ENCODE measurements at regions not wholly inside any gene's neighbourhood (a gene's known extent, or its start where the extent isn't known, plus 50 kb on each side); places are given as distances from the start of the nearest gene placed in this dataset.
"Not testable (repeated sequence)": the region's sequence is repeated elsewhere in the genome, so short reads cannot be mapped to it uniquely, and the experiment has no call there.

DNA sequence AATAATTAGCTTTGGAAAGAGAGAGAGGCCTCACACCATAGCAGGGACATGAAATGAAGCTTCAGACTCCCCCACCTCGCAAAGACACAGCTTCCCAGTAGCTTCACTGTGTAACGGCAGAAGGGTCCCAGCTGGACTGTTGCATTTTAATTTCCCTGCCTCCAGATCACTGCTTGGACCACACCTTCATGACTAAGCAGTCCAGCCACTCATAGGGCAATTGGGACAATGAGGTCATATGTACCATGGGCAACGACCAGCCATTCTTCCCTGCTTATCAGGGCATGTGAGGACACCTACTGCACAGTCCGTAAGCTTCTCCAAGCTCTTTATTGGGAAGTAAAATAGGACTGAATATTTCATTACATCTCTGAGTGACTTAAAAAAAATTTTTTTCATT, 183.0 kb downstream of the MREG start:
- DNase-seq, result peak; percentile 11 to 12

DNA sequence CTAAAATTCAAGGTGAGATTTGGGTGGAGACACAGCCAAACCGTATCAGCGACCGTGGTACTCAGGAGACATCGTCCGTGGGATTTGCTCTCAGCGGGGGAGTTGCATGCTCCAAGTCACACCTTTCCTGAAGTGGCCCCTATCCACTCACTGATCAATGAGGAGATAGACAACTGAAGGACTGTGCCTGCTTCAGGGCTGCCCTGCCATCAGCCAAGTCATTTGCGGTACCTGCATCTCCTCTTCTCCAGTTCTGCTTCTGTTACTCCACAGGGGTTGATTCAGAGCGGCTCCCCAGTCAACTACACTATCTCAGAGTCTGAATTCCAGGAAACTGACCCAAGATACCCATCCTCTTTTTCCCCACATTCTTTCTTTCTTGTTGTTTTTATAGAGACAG, 184.1 kb downstream of the MREG start:
- no peak for DNase-seq

DNA sequence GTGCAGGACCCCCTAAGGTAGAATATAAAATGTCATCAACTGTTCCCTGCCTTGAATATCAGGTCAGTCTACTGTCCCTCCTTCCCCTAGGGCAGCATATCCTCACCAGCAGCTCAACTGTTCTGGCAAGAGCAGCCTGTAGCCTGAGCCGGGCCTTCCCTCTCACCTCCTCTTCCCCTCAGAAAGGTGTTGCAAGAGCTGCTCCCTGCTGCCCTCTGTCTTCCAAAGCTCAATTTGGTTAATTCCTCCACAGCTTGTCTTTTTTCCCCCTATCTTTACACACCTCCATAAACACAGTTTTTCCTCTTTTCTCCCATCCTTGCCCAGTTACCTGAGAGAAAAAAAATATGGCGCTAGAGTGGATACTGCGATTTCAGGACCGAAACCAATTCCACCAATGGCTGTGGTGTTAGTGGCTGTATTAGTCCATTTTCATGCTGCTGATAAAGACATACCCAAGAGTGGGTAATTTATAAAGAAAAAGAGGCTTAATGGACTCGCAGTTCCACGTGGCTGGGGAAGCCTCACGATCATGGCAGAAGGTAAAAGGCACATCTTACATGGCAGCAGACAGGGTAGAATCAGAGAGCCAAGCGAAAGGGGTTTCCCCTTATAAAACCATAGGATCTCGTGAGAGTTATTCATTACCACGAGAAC, 184.7 kb downstream of the MREG start:
- peak; percentile 7 to 70 for DNase-seq

DNA sequence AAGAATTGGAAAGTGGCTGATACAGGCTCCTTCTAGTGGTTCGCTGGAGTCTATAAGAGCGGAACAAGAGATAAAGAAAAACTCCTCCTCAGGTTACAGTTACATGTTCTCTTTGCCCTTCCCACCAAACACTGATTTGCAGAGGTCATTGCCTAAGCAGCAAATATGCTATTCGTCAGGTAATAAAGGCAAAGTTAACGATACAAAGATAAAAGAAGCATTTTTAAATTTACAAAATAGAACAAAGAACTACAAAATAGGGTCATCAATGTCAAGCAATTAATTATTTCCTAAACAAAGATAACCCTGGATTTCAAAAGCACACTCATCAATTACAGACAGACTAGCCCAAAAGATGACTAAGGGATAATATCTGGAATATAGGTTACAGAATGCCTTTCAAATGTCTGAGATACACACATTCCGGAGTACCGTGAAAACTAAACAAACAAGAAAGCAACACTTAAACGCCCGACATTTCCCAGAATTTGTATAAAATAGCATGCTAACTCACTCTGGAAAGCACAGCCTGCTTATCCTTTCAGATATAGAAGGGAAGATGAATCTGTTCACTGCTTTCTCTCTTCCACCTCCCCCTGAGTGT, 186.4 kb downstream of the MREG start:
- no peak for DNase-seq

DNA sequence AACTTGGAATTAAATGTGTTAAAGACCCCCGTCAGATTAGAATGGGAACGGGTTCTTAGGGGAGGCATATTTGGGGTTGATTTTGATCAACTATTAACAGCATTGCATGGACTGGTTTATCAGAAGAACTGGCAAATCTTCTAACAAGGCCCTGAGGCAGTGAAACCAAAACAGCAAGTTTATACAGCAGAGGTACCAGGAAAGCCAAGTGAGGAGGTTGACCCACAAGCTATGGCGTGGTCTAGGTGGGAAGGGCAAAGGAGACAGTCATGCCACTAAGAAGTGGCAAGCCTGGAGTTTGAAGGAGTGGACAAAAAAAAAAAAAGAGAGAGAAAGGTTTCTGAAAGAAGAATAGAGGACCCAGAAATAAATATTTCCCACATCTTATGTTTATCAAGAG, 187.0 kb downstream of the MREG start:
- DNase-seq, result no peak

DNA sequence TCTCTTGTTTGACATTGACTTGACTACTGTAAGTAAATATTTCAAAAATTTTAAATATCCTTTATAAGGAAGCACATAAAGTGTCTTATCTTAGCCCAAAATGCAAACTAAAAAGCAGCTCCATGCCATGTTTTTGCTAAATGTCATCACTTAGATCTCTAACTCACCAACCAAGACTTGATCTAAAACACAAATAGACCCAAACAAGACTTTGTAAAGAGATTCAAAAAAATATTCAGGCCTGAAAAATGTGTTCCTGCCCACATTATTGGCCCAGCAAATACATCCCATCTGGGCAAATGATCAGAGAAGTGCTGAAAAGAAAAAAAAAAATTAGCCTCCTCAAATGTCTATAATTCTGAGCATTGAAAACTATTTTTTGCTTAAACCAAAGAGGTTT, 187.6 kb downstream of the MREG start:
- DNase-seq, result no peak

DNA sequence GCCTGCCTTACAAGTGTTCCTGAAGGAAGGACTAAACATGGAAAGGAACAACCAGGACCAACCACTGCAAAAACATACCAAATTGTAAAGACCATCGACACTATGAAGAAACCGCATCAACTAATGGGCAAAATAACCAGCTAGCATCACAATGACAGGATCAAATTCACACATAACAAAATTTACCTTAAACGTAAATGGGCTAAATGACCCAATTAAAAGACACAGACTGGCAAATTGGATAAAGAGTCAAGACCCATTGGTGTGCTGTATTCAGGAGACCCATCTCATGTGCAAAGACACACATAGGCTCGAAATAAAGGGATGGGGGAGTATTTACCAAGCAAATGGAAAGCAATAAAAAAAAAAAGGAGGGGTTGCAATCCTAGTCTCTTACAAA, 192.1 kb downstream of the MREG start:
- DNase-seq, result not testable (repeated sequence)

DNA sequence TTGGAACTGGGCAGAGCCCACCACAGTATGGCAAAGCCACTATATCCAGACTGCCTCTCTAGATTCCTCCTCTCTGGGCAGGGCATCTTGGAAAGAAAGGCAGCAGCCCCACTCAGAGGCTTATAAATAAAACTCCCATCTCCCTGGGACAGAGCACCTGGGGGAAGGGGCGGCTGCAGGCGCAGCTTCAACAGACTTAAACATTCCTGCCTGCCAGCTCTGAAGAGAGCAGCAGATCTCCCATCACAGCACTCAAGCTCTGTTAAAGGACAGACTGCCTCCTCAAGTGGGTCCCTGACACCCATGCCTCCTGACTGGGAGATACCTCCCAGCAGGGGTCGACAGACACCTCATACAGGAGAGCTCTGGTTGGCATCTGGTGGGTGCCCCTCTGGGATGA, 193.6 kb downstream of the MREG start:
- not testable (repeated sequence) for DNase-seq

DNA sequence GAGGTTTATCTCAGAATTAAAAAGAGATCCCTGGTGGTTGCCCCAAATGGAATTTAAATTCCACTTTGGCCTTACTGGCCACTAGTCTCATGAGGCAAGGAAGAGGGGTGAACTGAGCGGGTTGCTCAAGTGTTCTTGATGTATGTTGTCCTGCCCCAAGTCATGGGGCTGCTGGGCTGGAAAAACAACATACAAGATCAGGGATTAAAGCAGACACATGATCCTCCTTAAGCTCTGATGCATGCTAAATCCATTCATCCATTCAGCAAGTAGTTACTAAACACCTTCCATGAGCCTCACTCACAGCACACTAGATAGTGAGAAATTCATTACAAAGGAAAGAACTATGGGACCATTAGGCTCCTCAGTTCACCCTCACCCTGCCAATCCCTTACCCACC, 196.3 kb downstream of the MREG start:
- DNase-seq, result no peak

DNA sequence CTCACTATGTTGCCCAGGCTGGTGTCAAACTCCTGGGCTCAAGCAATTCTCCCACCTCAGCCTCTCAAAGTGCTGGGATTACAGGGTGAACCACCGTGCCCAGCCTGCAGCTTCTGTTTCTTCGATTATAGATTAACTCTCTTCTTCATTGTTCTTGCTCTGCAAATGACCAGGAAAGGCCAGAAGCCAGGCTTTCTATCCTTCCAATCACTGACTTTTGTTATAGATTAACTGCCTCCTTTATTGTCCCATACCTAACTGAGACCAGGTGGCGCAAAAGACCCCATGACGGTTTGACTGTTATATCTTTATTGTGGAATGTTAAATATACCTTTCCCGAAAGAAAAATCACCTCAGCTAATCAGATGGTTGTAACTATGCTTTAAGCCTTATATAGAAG, 196.9 kb downstream of the MREG start:
- no peak for DNase-seq

DNA sequence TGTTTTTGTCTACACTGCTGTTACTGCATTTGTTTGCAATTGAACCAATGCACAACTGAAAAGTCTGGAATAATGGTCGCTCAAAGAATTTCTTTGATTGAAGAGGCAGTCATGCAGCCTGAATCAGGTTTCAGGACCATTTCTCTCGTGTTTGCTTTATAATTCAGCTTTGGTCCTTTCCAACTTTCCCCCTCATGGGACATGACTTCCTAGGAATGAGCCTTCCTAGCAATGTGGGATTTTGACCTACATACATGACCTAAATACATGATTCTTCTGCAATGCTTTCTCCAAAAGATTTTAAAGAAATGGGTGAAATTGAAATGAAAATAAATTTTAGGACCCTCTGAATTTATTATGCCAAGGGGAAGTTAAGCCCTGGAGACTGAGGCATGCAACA, 197.4 kb downstream of the MREG start:
- no peak for DNase-seq

DNA sequence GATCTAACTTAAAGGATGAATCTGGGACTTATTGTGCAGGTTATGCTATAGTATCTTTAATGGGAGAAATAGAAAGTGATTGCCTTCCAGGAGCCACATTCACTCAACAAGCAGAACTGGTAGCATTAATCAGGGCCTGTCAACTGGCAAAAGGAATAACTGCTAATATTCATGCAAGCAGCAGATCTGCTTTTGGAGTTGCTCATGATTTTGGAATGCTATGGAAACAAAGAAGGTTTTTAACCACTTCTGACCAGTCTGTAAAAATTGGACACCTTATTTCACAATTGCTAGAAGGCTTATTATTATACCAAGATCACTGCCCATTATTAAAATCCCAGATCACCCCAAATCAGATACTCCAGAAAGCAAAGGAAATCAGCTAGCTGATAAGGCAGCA, 200.4 kb downstream of the MREG start:
- no peak for DNase-seq

DNA sequence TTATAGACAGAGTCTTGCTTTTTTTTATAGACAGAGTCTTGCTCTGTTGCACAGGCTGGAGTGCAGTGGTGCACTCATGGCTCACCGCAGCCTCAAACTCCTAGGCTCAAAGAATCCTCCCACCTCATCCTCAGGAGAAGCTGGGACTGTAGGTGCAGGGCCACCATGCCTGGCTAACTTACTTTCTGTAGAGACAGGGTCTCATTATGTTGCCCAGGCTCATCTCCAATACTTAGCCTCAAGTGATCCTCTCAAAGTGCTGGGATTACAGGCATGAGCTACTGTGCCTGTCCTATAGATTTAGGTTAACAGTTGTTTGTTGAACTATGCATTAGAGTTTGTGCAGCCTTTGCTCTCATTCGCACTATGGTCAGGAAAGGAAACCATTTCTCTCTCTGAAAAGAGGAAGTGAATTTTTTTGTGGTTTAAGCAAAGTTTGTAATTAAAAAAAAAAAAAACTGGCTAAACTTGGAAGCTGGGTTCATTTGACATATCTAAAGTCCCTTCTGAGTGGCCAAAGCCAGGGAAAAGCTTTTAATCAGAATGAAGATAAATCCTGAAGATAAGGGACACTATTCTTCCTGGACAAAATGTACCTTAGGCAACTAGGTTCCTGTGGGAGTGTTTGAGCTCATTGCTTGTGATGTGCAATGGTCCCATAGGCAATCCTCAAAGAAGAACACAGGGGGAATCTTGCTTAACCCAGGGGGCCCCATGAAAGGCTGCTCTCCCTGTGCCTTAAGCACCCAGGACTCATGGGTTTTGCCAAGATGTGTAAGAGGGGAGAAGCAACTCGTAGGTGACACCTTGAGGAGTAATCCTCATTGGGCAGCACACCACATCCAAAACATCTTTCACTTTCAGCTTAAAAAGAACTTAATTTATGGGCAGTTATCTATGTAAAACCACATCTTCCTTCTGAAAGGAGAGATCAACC, 201.7 kb downstream of the MREG start:
- no peak for DNase-seq

DNA sequence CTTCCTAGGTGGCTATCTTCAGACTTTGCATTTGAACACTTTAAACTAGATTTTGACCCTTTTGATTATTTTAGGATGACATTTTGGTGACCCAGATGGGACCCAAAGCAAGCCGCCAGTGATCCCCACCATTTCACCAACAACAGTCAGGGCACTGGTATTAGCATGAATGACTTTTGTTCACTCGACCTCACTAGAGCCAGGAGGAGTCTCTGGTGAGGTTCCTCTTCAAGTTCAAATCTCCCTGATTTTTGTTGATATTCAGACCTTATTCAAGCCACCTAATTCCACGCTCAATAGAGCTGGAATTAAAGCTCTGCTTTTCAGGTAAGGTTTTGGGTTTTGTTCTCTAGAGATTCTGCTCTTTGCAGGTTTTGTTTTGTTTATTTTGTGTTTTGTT, 202.3 kb downstream of the MREG start:
- no peak for DNase-seq

DNA sequence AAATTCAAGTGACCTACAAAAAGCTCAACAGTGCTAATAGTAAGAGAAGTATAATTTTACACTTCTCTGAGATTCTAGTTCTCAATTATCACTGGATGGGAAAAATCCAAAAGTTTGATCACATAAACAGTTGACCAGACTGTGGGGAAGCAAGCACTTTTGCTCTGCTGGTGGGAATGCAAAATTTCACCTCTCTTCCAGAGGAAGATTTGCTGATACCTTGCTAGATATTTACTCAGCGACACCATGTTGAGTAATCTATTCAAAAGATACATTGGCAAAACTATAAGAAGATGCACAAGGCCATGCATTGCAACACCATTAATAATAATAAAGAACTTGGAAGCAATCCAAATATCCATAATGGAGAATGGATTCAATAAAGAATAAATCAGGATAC, 204.4 kb downstream of the MREG start:
- DNase-seq, result no peak

DNA sequence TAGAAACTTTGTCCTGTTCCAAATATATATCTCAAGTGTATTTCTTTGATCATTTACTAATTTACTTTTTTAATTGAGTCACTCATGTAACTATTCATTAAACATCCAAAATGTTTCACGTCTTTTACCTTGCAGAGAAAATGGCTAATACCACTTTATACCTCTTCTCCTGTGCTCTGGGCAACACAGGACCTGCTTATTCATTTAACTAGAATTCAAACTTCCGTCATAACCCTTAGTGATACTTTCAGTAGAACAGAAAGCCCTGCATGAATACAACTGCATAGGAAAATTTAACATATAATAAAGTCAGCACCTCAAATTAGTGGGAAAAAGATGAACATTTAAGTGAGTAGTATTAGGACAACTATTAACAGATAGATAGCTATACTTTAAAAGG, 205.2 kb downstream of the MREG start:
- no peak for DNase-seq

DNA sequence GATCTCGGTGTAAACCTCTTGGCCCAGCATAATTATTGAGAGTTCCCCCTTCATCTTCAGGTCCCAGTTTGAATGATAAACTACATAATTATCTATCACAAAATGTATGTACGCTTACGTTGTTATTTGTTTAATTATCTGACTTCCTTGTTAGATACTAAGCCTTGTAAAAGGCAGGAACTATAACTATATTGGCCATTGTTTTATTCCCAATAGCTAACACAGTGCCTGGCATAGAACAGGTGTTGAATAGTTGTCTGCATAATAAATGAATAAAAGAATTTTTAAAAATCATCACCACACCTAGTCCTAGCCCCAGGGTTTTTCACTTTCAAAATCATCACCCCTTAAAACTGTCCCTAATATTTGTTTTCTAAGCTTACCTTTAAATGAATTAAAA, 207.9 kb downstream of the MREG start:
- no peak for DNase-seq

DNA sequence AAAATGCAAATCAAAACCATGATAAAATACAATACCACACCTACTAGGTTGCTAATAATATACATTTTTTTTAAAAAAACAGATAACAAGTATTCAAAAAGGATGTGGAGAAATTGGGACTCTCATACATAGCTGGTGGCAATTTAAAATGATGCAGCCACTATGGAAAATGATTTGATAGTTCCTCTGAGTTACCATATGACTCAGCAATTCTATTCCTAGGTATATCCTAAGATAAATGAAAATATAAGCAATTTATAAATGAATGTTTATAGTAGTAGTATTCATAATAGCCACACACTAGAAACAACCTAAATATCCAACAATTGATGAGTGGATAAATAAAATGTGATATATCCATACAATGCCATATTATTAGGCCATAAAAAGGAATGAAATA, 210.2 kb downstream of the MREG start:
- DNase-seq, result no peak

DNA sequence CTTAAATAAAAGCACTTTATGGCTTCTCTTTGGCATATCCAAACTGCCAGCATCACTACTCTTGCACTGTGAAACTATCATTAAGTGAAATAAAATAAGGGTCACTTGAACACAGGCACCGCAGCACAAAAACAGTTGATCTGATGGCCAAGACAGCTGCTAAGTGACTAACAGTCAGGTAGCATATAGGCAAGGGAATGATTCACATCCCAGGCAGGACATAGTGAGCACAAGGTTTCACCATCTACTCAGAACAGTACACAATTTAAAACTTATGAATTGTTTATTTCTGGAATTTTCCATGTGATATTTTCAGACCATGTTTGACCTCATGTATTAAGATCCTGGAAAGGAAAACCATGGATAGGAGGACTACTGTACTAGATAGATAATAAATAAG, 214.2 kb downstream of the MREG start:
- DNase-seq, result no peak

DNA sequence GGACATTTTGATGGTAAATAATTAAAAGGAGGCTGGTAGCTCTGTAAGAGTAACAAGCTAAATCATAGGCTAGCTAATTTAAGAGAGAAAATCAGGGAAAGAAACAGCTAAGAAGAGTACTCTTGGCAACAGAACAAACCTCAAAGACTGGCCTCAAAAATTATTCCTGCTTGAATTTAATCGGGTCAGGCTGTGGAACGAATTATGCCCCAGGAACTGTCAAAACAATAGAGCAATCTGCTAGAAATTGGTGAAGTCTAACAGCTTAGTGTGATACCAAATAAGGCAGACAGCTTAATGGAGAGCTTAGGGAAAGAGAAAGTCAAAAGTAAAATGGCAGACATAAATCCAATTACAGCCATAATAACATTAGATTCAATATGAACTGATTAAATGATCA, 215.7 kb downstream of the MREG start:
- no peak for DNase-seq

DNA sequence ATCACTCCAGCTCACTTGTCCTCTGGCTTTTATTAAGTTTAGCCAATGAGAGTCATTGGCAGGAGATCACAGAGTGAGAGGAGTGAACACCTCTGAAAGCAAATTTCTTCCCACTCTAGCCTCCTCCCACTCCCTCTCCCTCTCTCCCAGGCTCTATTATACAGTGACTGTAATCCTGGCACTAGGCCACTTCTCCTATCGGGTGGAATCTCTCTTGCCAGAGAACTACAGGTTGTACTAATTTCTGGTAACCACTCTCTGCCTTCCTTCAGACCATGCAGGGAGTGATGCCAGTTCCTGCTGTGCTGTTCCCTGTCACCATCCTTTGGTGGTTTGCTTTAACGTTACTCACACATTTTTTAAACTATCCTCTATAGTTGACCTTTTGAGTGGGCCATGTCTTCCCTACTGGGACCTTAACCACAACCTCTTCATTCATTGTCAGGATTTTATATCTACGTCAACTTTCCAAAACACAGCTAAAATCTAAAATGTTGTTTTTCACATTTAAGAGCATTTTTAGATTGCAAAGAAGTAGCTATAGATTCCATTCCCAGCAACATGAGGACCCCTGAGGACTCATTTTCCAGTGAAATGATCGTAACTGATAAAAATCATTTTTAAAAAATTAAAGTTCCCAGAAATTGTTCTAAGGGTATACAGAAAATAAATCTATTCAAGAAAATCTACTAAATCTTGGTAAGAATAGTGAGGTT, 217.1 kb downstream of the MREG start:
- DNase-seq, result no peak

DNA sequence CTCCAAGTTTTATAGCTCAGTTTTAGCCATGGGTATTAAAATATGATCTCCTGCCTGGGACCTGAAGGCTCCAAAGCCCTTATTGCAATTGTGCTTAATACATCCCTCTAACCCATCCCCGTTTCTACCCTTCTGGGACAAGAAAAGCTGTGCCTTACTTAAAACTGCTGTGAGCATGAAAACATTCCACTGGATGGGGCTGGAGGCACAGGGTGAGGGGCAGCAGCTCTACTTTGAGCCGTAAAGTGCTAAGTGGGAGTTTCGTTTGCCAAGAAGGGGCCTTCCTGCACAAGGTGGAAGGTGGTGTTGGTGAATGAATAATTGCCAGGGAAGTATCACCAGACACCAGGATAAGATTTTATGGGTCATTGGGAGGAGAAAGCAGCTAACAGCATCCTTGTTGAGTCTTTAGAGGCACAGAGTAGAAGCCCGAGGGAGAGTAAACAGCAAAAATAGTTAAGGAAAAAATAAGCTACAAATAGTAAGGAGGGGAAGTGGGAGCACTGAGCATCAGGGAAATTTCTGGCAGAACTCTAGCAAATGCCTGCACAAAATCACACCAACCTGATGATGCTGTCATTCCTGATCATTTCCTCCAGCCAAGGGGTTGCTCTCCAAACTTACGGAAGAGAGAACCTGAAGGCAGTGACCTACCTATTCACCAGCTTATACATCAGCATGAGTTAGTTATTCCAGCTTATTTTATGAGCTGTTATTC, 218.4 kb downstream of the MREG start:
- DNase-seq, result no peak

Data from SHP77 (cell line).